Neuronal stem cell (in vitro differentiated cells): ENCODE measurements at regions not wholly inside any gene's neighbourhood (a gene's known extent, or its start where the extent isn't known, plus 50 kb on each side); places are given as distances from the start of the nearest gene placed in this dataset.
"Not testable (repeated sequence)": the region's sequence is repeated elsewhere in the genome, so short reads cannot be mapped to it uniquely, and the experiment has no call there.

ENCODE experiments used
- DNase-seq: peaks from one replicate; pipeline ENCODE4 v3.0.0-alpha.2; 2013; ENCODE audit warnings: low spot score
- H2AFZ ChIP-seq: one replicate; pipeline ENCODE4 v1.6.1; 2013; ENCODE audit warnings: mild to moderate bottlenecking, low read length, inconsistent platforms
- H2AK5ac ChIP-seq: 2 replicates; pipeline ENCODE4 v1.6.1; 2013; ENCODE audit warnings: low read depth, mild to moderate bottlenecking, inconsistent platforms, low read length, moderate library complexity, mixed read lengths
- H2BK120ac ChIP-seq: 2 replicates; pipeline ENCODE4 v1.6.1; 2013; ENCODE audit warnings: low read depth, mild to moderate bottlenecking, inconsistent platforms, low read length, moderate library complexity, mixed read lengths
- H2BK12ac ChIP-seq: one replicate; pipeline ENCODE4 v1.6.1; 2013; ENCODE audit warnings: low read length, inconsistent platforms
- H2BK15ac ChIP-seq: 2 replicates; pipeline ENCODE4 v1.6.1; 2013; ENCODE audit warnings: mild to moderate bottlenecking, low read length, inconsistent platforms, mixed read lengths
- H2BK5ac ChIP-seq: one replicate; pipeline ENCODE4 v1.6.1; 2013; ENCODE audit warnings: inconsistent platforms, mild to moderate bottlenecking, low read length, moderate library complexity
- H3K14ac ChIP-seq: one replicate; pipeline ENCODE4 v1.6.1; 2013; ENCODE audit warnings: low read length, inconsistent platforms
- H3K18ac ChIP-seq: 2 replicates; pipeline ENCODE4 v1.6.1; 2013; ENCODE audit warnings: low read length, inconsistent platforms
- H3K23ac ChIP-seq: 2 replicates; pipeline ENCODE4 v1.6.1; 2013; ENCODE audit warnings: low read depth, mild to moderate bottlenecking, mixed read lengths, low read length, inconsistent platforms; ENCODE audit not compliant: poor library complexity
- H3K27ac ChIP-seq: replicated peaks from 3 replicates; pipeline ENCODE4 v1.5.1; 2013; ENCODE audit warnings: low read length, inconsistent platforms
- H3K27me3 ChIP-seq, 3 experiments: 2 replicates each; pipeline ENCODE4 v1.6.1; 2013; ENCODE audit warnings: low read length in 3 of 3, mild to moderate bottlenecking in 2 of 3, inconsistent platforms in 1 of 3, low read depth in 1 of 3, mixed read lengths in 1 of 3, moderate library complexity in 1 of 3; ENCODE audit not compliant: control insufficient read depth in 3 of 3, insufficient read depth in 3 of 3
- H3K36me3 ChIP-seq, 2 donors: replicated peaks in 1 of 2; 2 replicates each; pipeline ENCODE4 v1.6.1; 2013; ENCODE audit warnings: low read length in 2 of 2; ENCODE audit not compliant: control insufficient read depth in 2 of 2, insufficient read depth in 2 of 2
- H3K4ac ChIP-seq: 2 replicates; pipeline ENCODE4 v1.6.1; 2013; ENCODE audit warnings: inconsistent platforms, mild to moderate bottlenecking, low read length, moderate library complexity
- H3K4me1 ChIP-seq, 2 donors: 1 replicate in 1 of 2; 2 replicates in 1 of 2; pipeline ENCODE4 v1.6.1; 2013; ENCODE audit warnings: low read length in 2 of 2, low read depth in 1 of 2; ENCODE audit not compliant: control insufficient read depth in 2 of 2, insufficient read depth in 1 of 2
- H3K4me2 ChIP-seq: one replicate; pipeline ENCODE4 v1.6.1; 2013; ENCODE audit warnings: mild to moderate bottlenecking, low read length, inconsistent platforms; ENCODE audit not compliant: insufficient read depth, poor library complexity, severe bottlenecking
- H3K4me3 ChIP-seq, 2 donors: 2 replicates each; pipeline ENCODE4 v1.5.1; 2013; ENCODE audit warnings: low read length in 2 of 2, mild to moderate bottlenecking in 2 of 2, inconsistent platforms in 1 of 2, moderate library complexity in 1 of 2
- H3K79me1 ChIP-seq: one replicate; pipeline ENCODE4 v1.6.1; 2013; ENCODE audit warnings: low read depth, mild to moderate bottlenecking, inconsistent platforms, low read length, moderate library complexity
- H3K9ac ChIP-seq: one replicate; pipeline ENCODE4 v1.6.1; 2013; ENCODE audit warnings: mild to moderate bottlenecking, low read depth, low read length, inconsistent platforms; ENCODE audit not compliant: poor library complexity
- H3K9me3 ChIP-seq, 2 donors: replicated peaks in 1 of 2; 2 replicates each; pipeline versions ENCODE3 to v1.6.1; 2013; ENCODE audit warnings: low read length in 2 of 2, mild to moderate bottlenecking in 2 of 2, inconsistent platforms in 1 of 2, low read depth in 1 of 2, mixed read lengths in 1 of 2, moderate library complexity in 1 of 2; ENCODE audit not compliant: control insufficient read depth in 2 of 2, insufficient read depth in 1 of 2
- H4K8ac ChIP-seq: one replicate; pipeline ENCODE4 v1.6.1; 2013; ENCODE audit warnings: low read depth, mild to moderate bottlenecking, inconsistent platforms, low read length, moderate library complexity
- H4K91ac ChIP-seq: one replicate; pipeline ENCODE4 v1.6.1; 2013; ENCODE audit warnings: low read length, low read depth, mild to moderate bottlenecking, inconsistent platforms; ENCODE audit not compliant: poor library complexity
- WGBS, 2 donors: extraction: QIAGEN DNeasy Blood & Tissue Kit; methylation state at CpG; one replicate each; pipeline ENCODE4 v1.1.7; 2013; ENCODE audit warnings: missing lambda C conversion rate in 2 of 2, mixed read lengths in 1 of 2; ENCODE audit not compliant: insufficient read length in 2 of 2, insufficient replicate concordance in 1 of 2; ENCODE audit errors: extremely low coverage in 2 of 2; 5-methylcytosine and 5-hydroxymethylcytosine counted together

DNA sequence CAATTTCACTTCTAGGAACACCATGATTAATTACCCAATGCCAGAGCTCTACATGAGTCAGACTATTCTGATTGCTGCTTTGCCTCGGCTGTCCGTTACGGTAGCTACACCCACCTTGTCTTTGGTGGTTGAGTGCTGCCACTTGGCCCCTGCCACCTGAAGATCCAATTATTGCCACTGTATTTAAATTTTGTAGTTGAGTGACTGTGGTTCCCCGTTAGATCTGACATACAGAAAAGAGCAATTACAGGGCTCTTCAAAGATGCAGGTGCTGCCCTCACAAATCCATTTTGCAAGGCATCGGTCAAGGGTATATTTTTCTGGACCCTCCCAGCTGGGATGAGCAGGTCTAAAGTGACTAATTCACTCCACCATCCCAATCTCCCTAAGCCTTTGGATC is 383.5 kb upstream of the RUNX1 start:
- H2BK120ac ChIP-seq, H3K23ac ChIP-seq, H2BK12ac ChIP-seq, H4K8ac ChIP-seq, H2BK5ac ChIP-seq, H3K14ac ChIP-seq, H3K9ac ChIP-seq, H3K27ac ChIP-seq, H2BK15ac ChIP-seq, H3K4ac ChIP-seq, H3K79me1 ChIP-seq, H4K91ac ChIP-seq, H3K36me3 ChIP-seq, H3K9me3 ChIP-seq, H3K4me3 ChIP-seq, H2AFZ ChIP-seq, DNase-seq, H3K4me2 ChIP-seq, H3K4me1 ChIP-seq, H2AK5ac ChIP-seq, H3K18ac ChIP-seq, H3K27me3 ChIP-seq: not testable (repeated sequence)
- no CpG with 5 or more reads among the region's 5 CpGs for WGBS, 2 donors

GRCh38 chr21:35430260-35430659 is 381.2 kb upstream of the RUNX1 start:
- DNase-seq = no peak
- H3K9ac ChIP-seq = no peak overlapping the region
- H2BK5ac ChIP-seq = no peak overlapping the region
- no peak overlapping the region for H3K4me3 ChIP-seq
- H3K79me1 ChIP-seq = no peaks in the 10 kb centered on the region
- H3K4me1 ChIP-seq = peaks cover 0 to 2% of the 10 kb centered on the region in 2 donors
- H2BK15ac ChIP-seq = no peak overlapping the region
- no peak overlapping the region for H3K4me2 ChIP-seq
- no peak overlapping the region for H3K18ac ChIP-seq
- no peak overlapping the region for H3K23ac ChIP-seq
- no peak overlapping the region for H2BK120ac ChIP-seq
- 100% methylated on average over 1 of the region's 3 CpGs; no CpG with 5 or more reads in 1 of the 2 donors for WGBS, 2 donors
- H2AFZ ChIP-seq = no peak overlapping the region
- no peak overlapping the region for H3K27ac ChIP-seq
- no peak overlapping the region for H2BK12ac ChIP-seq
- no peak overlapping the region for H3K14ac ChIP-seq
- no peaks in the 10 kb centered on the region for H3K27me3 ChIP-seq
- no peak overlapping the region for H2AK5ac ChIP-seq
- no peak overlapping the region for H3K4ac ChIP-seq
- no peak overlapping the region for H4K8ac ChIP-seq
- no peaks in the 10 kb centered on the region for H3K36me3 ChIP-seq
- H3K9me3 ChIP-seq = no peaks in the 10 kb centered on the region
- H4K91ac ChIP-seq = no peak overlapping the region

DNA sequence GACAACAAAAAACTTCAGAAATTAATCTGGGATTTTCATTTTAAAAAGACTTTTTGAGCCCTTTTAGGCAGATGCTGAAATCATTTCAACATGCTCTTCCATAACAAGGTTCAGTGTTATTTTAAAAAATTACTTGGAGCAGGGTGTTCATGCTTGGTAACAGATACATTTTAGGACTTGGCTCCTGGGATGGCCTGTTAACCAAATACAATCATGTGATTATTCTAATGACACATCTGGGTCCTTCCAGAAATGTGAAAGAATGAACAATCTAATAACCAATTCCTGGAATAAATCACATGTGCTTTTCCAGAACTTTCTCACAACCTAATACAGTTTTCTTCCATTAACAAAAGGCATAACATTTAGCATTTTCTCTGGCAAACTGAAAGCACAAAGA is 379.8 kb upstream of the RUNX1 start:
- Histone ChIP-seq H2AK5ac (no peak overlapping the region), H3K79me1 (no peaks in the 10 kb centered on the region), H4K8ac (no peak overlapping the region), H2BK120ac (no peak overlapping the region), H3K36me3 (no peaks in the 10 kb centered on the region), H3K23ac (no peak overlapping the region), H3K4me2 (no peak overlapping the region), H3K4ac (no peak overlapping the region), H3K14ac (no peak overlapping the region), H2AFZ (no peak overlapping the region), H3K27ac (no peak overlapping the region), H3K9me3 (no peaks in the 10 kb centered on the region), H3K4me3 (no peak overlapping the region), H3K27me3 (no peaks in the 10 kb centered on the region), H3K18ac (no peak overlapping the region), H2BK15ac (no peak overlapping the region), H3K4me1 (peaks cover 0 to 2% of the 10 kb centered on the region in 2 donors), H4K91ac (no peak overlapping the region), H2BK12ac (no peak overlapping the region), H3K9ac (no peak overlapping the region), H2BK5ac (no peak overlapping the region)
- DNase-seq = no peak

GRCh38 chr21:35428489-35428888 is 379.4 kb upstream of the RUNX1 start:
- Histone ChIP-seq H2BK12ac (no peak overlapping the region), H2BK5ac (no peak overlapping the region), H3K23ac (no peak overlapping the region), H4K91ac (no peak overlapping the region), H2BK120ac (no peak overlapping the region), H2BK15ac (no peak overlapping the region), H4K8ac (no peak overlapping the region), H3K14ac (no peak overlapping the region), H3K27me3 (no peaks in the 10 kb centered on the region), H3K9ac (no peak overlapping the region), H3K27ac (no peak overlapping the region), H3K4ac (no peak overlapping the region), H3K4me2 (no peak overlapping the region), H3K4me1 (peaks cover 0 to 2% of the 10 kb centered on the region in 2 donors), H3K9me3 (peaks cover 0 to under 1% of the 10 kb centered on the region in 2 donors), H3K79me1 (no peaks in the 10 kb centered on the region), H3K4me3 (no peak overlapping the region), H3K36me3 (no peaks in the 10 kb centered on the region), H2AFZ (no peak overlapping the region), H3K18ac (no peak overlapping the region), H2AK5ac (no peak overlapping the region)
- no peak for DNase-seq
- WGBS, 2 donors = no CpG with 5 or more reads among the region's 9 CpGs
